ENCODE measurements at regions not wholly inside any gene's neighbourhood (a gene's known extent, or its start where the extent isn't known, plus 50 kb on each side); places are given as distances from the start of the nearest gene placed in this dataset.

DNA sequence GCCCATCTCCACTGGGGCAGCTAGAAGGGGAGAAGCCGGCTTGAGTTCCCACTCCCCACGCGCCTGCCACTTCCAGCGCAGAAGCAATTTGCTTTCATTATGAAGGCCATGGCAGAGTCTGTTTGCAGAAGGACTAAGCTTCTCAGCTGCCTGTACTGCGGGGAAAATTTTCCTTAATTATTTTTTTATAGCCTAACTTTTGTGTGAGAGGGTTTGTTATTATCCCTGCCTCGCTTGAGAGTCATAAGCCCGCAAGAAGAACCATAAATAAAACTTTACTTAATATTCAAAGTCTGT, 56.0 kb upstream of the DLK1 start:
- H3K36me3 ChIP-seq (ENCODE audit: control insufficient read depth in 1 of 2, insufficient read depth in 2 of 2, low read length in 2 of 2): no peaks in the 10 kb centered on the region
- H3K27me3 ChIP-seq (ENCODE audit: insufficient read depth, low read length): no peaks in the 10 kb centered on the region
- no peaks in the 10 kb centered on the region for H3K9me2 ChIP-seq (ENCODE audit: insufficient read depth)
- ATAC-seq (no peak), DNase-seq (ENCODE audit: low read depth, low spot score) (no peak)
- no TSS peak for BruUV-seq (replicated peaks)
- no peaks in the 10 kb centered on the region for H4K20me1 ChIP-seq (ENCODE audit: insufficient read depth)
- peaks cover 0 to 7% of the 10 kb centered on the region in 2 experiments; a peak in 2 of 4 replicates for H3K4me1 ChIP-seq (ENCODE audit: control insufficient read depth in 1 of 2, insufficient read depth in 2 of 2, low read length in 2 of 2)
- H3K9me3 ChIP-seq (ENCODE audit: control insufficient read depth in 1 of 2, insufficient read depth in 1 of 2, low read depth in 1 of 2, low read length in 2 of 2): no peaks in the 10 kb centered on the region
- TF ChIP-seq SIN3A (IDR thresholded peaks at IDR 0.05; ENCODE audit: low read depth) (no peak), ZFX (IDR thresholded peaks at IDR 0.05) (no peak), EGR1 (IDR thresholded peaks at IDR 0.05; ENCODE audit: low read depth) (no peak), FOSL1 (IDR thresholded peaks at IDR 0.05; ENCODE audit: low read depth) (no peak), POLR2AphosphoS5 (IDR thresholded peaks at IDR 0.05; ENCODE audit: low read depth, low read length) (no peak), SP1 (IDR thresholded peaks at IDR 0.05; ENCODE audit: low read depth) (no peak), EZH2 (IDR thresholded peaks at IDR 0.05) (no peak), CBX3 (IDR thresholded peaks at IDR 0.05; ENCODE audit: low read depth) (no peak), RAD21 (IDR thresholded peaks at IDR 0.05; ENCODE audit: low read depth) (no peak), EZH2phosphoT487 (IDR thresholded peaks at IDR 0.05; ENCODE audit: borderline replicate concordance) (no peak), YY1 (IDR thresholded peaks at IDR 0.05; ENCODE audit: extremely low read depth, insufficient replicate concordance, low read depth, low read length) (no peak), JUND (IDR thresholded peaks at IDR 0.05) (no peak), TCF7L2 (IDR thresholded peaks at IDR 0.05; ENCODE audit: borderline replicate concordance, extremely low read depth, insufficient read depth, insufficient read length) (no peak), POLR2A (IDR thresholded peaks at IDR 0.05; ENCODE audit: borderline replicate concordance, extremely low read depth, insufficient read depth, insufficient read length) (no peak), ELF1 (IDR thresholded peaks at IDR 0.05; ENCODE audit: borderline replicate concordance, low read depth) (no peak)
- TF ChIP-seq, protein P1, sequence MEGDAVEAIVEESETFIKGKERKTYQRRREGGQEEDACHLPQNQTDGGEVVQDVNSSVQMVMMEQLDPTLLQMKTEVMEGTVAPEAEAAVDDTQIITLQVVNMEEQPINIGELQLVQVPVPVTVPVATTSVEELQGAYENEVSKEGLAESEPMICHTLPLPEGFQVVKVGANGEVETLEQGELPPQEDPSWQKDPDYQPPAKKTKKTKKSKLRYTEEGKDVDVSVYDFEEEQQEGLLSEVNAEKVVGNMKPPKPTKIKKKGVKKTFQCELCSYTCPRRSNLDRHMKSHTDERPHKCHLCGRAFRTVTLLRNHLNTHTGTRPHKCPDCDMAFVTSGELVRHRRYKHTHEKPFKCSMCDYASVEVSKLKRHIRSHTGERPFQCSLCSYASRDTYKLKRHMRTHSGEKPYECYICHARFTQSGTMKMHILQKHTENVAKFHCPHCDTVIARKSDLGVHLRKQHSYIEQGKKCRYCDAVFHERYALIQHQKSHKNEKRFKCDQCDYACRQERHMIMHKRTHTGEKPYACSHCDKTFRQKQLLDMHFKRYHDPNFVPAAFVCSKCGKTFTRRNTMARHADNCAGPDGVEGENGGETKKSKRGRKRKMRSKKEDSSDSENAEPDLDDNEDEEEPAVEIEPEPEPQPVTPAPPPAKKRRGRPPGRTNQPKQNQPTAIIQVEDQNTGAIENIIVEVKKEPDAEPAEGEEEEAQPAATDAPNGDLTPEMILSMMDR (IDR thresholded peaks at IDR 0.05 in 2 of 3, conservative IDR thresholded peaks at IDR 0.05 in 1 of 3; ENCODE audit: borderline replicate concordance in 1 of 3, insufficient read depth in 1 of 3, low read depth in 2 of 3, low read length in 2 of 3): no peak
- TF ChIP-seq, protein P2, sequence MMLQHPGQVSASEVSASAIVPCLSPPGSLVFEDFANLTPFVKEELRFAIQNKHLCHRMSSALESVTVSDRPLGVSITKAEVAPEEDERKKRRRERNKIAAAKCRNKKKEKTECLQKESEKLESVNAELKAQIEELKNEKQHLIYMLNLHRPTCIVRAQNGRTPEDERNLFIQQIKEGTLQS (IDR thresholded peaks at IDR 0.05): no peak
- TF ChIP-seq, protein P3, sequence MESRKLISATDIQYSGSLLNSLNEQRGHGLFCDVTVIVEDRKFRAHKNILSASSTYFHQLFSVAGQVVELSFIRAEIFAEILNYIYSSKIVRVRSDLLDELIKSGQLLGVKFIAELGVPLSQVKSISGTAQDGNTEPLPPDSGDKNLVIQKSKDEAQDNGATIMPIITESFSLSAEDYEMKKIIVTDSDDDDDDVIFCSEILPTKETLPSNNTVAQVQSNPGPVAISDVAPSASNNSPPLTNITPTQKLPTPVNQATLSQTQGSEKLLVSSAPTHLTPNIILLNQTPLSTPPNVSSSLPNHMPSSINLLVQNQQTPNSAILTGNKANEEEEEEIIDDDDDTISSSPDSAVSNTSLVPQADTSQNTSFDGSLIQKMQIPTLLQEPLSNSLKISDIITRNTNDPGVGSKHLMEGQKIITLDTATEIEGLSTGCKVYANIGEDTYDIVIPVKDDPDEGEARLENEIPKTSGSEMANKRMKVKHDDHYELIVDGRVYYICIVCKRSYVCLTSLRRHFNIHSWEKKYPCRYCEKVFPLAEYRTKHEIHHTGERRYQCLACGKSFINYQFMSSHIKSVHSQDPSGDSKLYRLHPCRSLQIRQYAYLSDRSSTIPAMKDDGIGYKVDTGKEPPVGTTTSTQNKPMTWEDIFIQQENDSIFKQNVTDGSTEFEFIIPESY (IDR thresholded peaks at IDR 0.05; ENCODE audit: extremely low read depth, insufficient replicate concordance, low read length): no peak
- H3K4me3 ChIP-seq (replicated peaks in 1 of 2; ENCODE audit: low read depth in 1 of 2, low read length in 2 of 2): no peak overlapping the region
- RAD21 ChIA-PET (ENCODE audit: low non-redundant PET in 1 of 2, low total read pairs in 2 of 2, uncharacterized antibody in 2 of 2, unreplicated experiment in 2 of 2): no interaction called here
- no peak overlapping the region for H2AFZ ChIP-seq (ENCODE audit: low read depth, low read length, poor library complexity, severe bottlenecking)
- no peaks in the 10 kb centered on the region for H3K79me2 ChIP-seq (ENCODE audit: insufficient read depth, low read length)
- no peak overlapping the region for H3K4me2 ChIP-seq (ENCODE audit: low read length)
- POLR2A ChIA-PET: no interaction called here
- no peak overlapping the region for H3K9ac ChIP-seq (ENCODE audit: low read length)
- intact Hi-C loops (cut with micrococcal nuclease): no loop called here
- H3K27ac ChIP-seq (ENCODE audit: low read depth, low read length): no peak overlapping the region
- CTCF ChIA-PET: interaction anchor here (0.9 kb wide), 1 partner anchor 8 kb away, joined by 3 read pairs; no protein-coding TSS in a partner anchor

Data from HCT116 (cell line).